Activated CD4-positive, alpha-beta T cell treated with anti-CD3 and anti-CD28 coated beads, Interleukin-2, Interleukin-6, amounts not matched to agents 100 ng/mL and 50 ng/mL, durations not matched to agents 16 hours and 8 hours (primary cell): ENCODE measurements at regions not wholly inside any gene's neighbourhood (a gene's known extent, or its start where the extent isn't known, plus 50 kb on each side); places are given as distances from the start of the nearest gene placed in this dataset.

ENCODE experiments used
- DNase-seq: peaks from one replicate; pipeline ENCODE4 v3.0.0-alpha.2; 2020

GRCh38 chr5:71872311-71872864 lies 153.3 kb downstream of the CARTPT start:
- no peak for DNase-seq

GRCh38 chr5:71873191-71873591 lies 154.1 kb downstream of the CARTPT start:
- DNase-seq = no peak

- no peak for DNase-seq
Measured at GRCh38 chr5:71874521-71874920, 155.4 kb downstream of the CARTPT start.

- no peak for DNase-seq
Measured at GRCh38 chr5:71877511-71877910, 158.4 kb downstream of the CARTPT start.

- DNase-seq = no peak
Measured at GRCh38 chr5:71880536-71880935, 161.5 kb downstream of the CARTPT start.

GRCh38 chr5:71882826-71883741 lies 164.0 kb downstream of the CARTPT start:
- no peak for DNase-seq

GRCh38 chr5:71883742-71884103 lies 164.6 kb downstream of the CARTPT start:
- DNase-seq = no peak

GRCh38 chr5:71884926-71885325 lies 165.9 kb downstream of the CARTPT start:
- no peak for DNase-seq

GRCh38 chr5:71886406-71886805 lies 167.3 kb downstream of the CARTPT start:
- DNase-seq = no peak

GRCh38 chr5:71887680-71888079 lies 168.6 kb downstream of the CARTPT start:
- peak; percentile 72 for DNase-seq

GRCh38 chr5:71891406-71891805 lies 172.3 kb downstream of the CARTPT start:
- DNase-seq = no peak

- DNase-seq = no peak
Measured at GRCh38 chr5:71891856-71892255, 172.8 kb downstream of the CARTPT start.

- no peak for DNase-seq
Measured at GRCh38 chr5:71892641-71893365, 173.7 kb downstream of the CARTPT start.

GRCh38 chr5:71893451-71893850 lies 174.4 kb downstream of the CARTPT start:
- no peak for DNase-seq

- DNase-seq = no peak
Measured at GRCh38 chr5:71894091-71894490, 175.0 kb downstream of the CARTPT start.

GRCh38 chr5:71895546-71895945 lies 176.5 kb downstream of the CARTPT start:
- DNase-seq = no peak

- no peak for DNase-seq
Measured at GRCh38 chr5:71899865-71900342, 180.8 kb downstream of the CARTPT start.

GRCh38 chr5:71903808-71904207 lies 184.7 kb downstream of the CARTPT start:
- no peak for DNase-seq

GRCh38 chr5:71904852-71905251 lies 185.8 kb downstream of the CARTPT start:
- DNase-seq = no peak

GRCh38 chr5:71905834-71906711 lies 187.0 kb downstream of the CARTPT start:
- no peak for DNase-seq

GRCh38 chr5:71907001-71907588 lies 188.0 kb downstream of the CARTPT start:
- DNase-seq = no peak

GRCh38 chr5:71907608-71908145 lies 188.6 kb downstream of the CARTPT start:
- no peak for DNase-seq
